ENCODE measurements at regions not wholly inside any gene's neighbourhood (a gene's known extent, or its start where the extent isn't known, plus 50 kb on each side); places are given as distances from the start of the nearest gene placed in this dataset.

DNA sequence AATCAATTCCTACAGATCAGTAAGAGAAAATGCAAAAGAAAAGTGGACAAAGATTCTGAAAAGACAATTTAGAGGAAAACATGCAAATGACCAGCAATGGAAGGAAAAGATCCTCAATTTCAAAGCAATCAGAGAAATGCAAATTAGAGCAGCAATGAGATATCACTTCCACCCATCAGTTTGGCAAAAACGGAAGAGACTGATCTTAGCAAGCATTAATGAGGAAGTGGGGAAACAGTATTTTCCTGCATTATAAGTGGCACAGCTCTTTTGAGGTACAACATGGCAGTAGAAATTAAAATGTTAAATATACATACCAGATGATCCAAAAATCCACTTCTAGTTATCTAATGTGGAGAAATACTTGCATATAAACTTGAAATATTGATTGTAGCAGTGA is 69.1 kb upstream of the SLC7A1 start:
- no peak for DNase-seq (ENCODE audit: low read depth, low spot score)

DNA sequence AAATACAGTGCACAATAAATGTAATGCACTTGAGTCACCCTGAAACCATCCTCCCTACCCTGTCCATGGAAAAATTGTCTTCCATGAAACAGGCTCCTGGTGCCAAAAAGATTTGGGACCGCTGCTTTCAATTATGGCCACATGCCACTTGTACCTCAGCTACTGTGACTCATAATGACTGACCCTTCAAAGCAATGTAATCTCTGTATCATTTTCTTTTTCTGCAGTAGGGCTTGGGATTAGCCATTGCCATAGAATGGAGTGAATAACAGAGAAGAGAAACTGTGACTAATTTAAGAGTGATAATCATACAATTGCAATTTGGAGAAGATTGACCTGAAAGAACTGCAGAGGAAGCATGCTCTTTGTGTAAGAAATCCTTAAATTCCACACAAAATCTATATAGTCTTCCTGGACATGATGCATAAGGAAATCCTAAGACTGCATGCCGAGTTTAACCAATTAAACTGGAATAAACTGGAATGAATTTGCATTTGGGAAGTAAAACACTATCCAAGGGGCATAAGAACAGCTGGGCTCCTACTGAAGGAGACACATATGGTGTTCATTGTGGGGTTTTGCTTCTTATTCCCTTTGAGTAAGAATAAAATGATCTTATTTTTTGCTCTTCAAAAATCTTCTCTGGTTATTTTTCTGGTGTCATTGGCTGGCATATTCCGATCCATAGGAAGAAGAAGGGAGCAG is 59.5 kb upstream of the SLC7A1 start:
- DNase-seq (ENCODE audit: low read depth, low spot score) = no peak

DNA sequence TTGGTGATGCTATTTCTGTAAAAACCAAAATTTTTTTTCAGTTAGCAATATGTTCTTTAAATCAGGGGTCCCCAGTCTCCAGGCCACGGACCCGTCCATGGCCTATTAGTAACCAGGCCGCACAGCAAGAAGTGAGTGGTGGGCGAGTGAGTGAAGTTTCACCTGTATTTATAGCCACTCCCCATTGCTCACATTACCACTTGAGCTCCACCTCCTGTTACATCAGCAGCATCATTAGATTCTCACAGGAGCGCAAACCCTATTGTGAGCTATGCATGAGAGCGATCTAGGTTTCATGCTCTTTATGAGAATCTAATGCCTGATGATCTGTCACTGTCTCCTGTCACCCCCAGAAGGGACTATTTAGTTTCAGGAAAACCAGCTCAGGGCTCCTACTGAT is 58.9 kb upstream of the SLC7A1 start:
- DNase-seq (ENCODE audit: low read depth, low spot score) = no peak

DNA sequence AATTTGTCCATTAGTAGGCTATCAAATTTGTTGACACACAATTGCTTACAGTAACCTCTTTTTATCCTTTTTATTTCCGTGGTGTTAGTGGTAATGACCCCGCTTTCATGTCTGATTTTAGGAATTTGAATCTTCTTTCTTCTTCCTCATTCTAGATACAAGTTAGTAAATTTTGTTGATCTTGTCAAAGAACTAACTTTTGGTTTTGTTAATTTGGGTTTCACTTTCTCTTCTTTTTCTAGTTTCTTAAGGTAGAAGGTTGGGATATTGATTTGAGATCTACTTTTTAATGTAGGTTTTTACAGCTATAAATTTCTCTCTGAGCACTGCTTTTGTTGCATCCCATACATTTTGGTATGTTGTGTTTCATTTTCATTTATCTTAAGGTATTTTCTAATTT is 53.3 kb upstream of the SLC7A1 start:
- DNase-seq (ENCODE audit: low read depth, low spot score) = no peak

Data from brain pericyte (primary cell).